IMR-90 (cell line): ENCODE measurements at regions not wholly inside any gene's neighbourhood (a gene's known extent, or its start where the extent isn't known, plus 50 kb on each side); places are given as distances from the start of the nearest gene placed in this dataset.

Experiments used
- ATAC-seq: fragments of 200-7000 bp; cut with Tn5 transposase; 2 replicates; pipeline ENCODE4 v1.9.1; 2020; ENCODE audit warnings: low read depth, mild to moderate bottlenecking, moderate library complexity
- BruUV-seq: library from RNA; stranded (reverse); fragments of 400-500 nt; replicated peaks from 2 replicates; lab custom pipeline; 2021; lab: Mats Ljungman, UMichigan
- CTCF ChIA-PET: fragments of 300-600 bp; formaldehyde crosslinking; extraction: SDS; loops from one replicate; lab custom pipeline; 2021; ENCODE audit warnings: antibody characterized with exemption; lab: Yijun Ruan, JAX
- POLR2A ChIA-PET: fragments of 300-600 bp; sonication (Branson Sonifier 250); formaldehyde crosslinking; loops from one replicate; lab custom pipeline; 2022; ENCODE audit warnings: antibody characterized with exemption; ENCODE audit not compliant: unreplicated experiment; lab: Charles Lee
- DNase-seq: peaks from one replicate; pipeline ENCODE4 v3.0.0; 2013
- H2AFZ ChIP-seq: replicated peaks from 2 replicates; pipeline ENCODE3; 2013; ENCODE audit warnings: low read length, mild to moderate bottlenecking; ENCODE audit not compliant: poor library complexity
- H2AK5ac ChIP-seq: 2 replicates; pipeline ENCODE4 v1.6.1; 2013; ENCODE audit warnings: low read depth, low read length, inconsistent platforms
- H2AK9ac ChIP-seq: replicated peaks from 2 replicates; pipeline ENCODE3; 2013; ENCODE audit warnings: mild to moderate bottlenecking, low read depth, low read length, moderate library complexity; ENCODE audit not compliant: poor library complexity
- H2BK120ac ChIP-seq: 2 replicates; pipeline ENCODE4 v1.6.1; 2013; ENCODE audit warnings: low read depth, low read length, inconsistent platforms
- H2BK15ac ChIP-seq: 3 replicates; pipeline ENCODE4 v1.6.1; 2013; ENCODE audit warnings: low read depth, low read length, inconsistent platforms
- H2BK20ac ChIP-seq: 2 replicates; pipeline ENCODE4 v1.6.1; 2013; ENCODE audit warnings: low read depth, mild to moderate bottlenecking, inconsistent platforms, low read length, moderate library complexity
- H2BK5ac ChIP-seq: 2 replicates; pipeline ENCODE4 v1.6.1; 2013; ENCODE audit warnings: mild to moderate bottlenecking, low read depth, low read length, inconsistent platforms; ENCODE audit not compliant: poor library complexity, severe bottlenecking
- H3K14ac ChIP-seq: replicated peaks from 2 replicates; pipeline ENCODE4 v1.6.1; 2013; ENCODE audit warnings: low read depth, low read length, inconsistent platforms
- H3K18ac ChIP-seq: 2 replicates; pipeline ENCODE4 v1.6.1; 2013; ENCODE audit warnings: low read depth, low read length, control low read depth
- H3K23ac ChIP-seq: 2 replicates; pipeline ENCODE4 v1.6.1; 2013; ENCODE audit warnings: low read depth, low read length, inconsistent platforms
- H3K27ac ChIP-seq: 2 replicates; pipeline ENCODE4 v1.5.1; 2013; ENCODE audit warnings: mild to moderate bottlenecking, control low read depth, low read length; ENCODE audit not compliant: insufficient read depth
- H3K27me3 ChIP-seq: 2 replicates; pipeline ENCODE4 v1.6.1; 2013; ENCODE audit warnings: low read length; ENCODE audit not compliant: control insufficient read depth, insufficient read depth
- H3K36me3 ChIP-seq: 2 replicates; pipeline ENCODE4 v1.6.1; 2013; ENCODE audit warnings: low read length, mixed read lengths; ENCODE audit not compliant: control insufficient read depth, insufficient read depth
- H3K4ac ChIP-seq: 2 replicates; pipeline ENCODE4 v1.6.1; 2013; ENCODE audit warnings: low read depth, low read length, inconsistent platforms
- H3K4me1 ChIP-seq: 2 replicates; pipeline ENCODE4 v1.6.1; 2013; ENCODE audit warnings: low read length, mixed read lengths; ENCODE audit not compliant: control insufficient read depth, insufficient read depth
- H3K4me2 ChIP-seq: 2 replicates; pipeline ENCODE4 v1.6.1; 2013; ENCODE audit warnings: low read depth, mild to moderate bottlenecking, control low read depth, low read length, moderate library complexity
- H3K4me3 ChIP-seq: 2 replicates; pipeline ENCODE4 v1.5.1; 2013; ENCODE audit warnings: low read depth, mild to moderate bottlenecking, control low read depth, low read length, moderate library complexity; ENCODE audit not compliant: insufficient read depth
- H3K56ac ChIP-seq: 2 replicates; pipeline ENCODE4 v1.6.1; 2013; ENCODE audit warnings: low read length, inconsistent platforms; ENCODE audit not compliant: insufficient read depth; ENCODE audit errors: extremely low read depth
- H3K79me1 ChIP-seq, 2 experiments: 2 replicates each; pipeline ENCODE4 v1.6.1; 2013; ENCODE audit warnings: low read length in 2 of 2, inconsistent platforms in 1 of 2, low read depth in 1 of 2
- H3K9ac ChIP-seq: 2 replicates; pipeline ENCODE4 v1.6.1; 2013; ENCODE audit warnings: low read depth, low read length, control low read depth
- H3K9me1 ChIP-seq: 2 replicates; pipeline ENCODE4 v1.6.1; 2013; ENCODE audit warnings: low read length, inconsistent platforms; ENCODE audit not compliant: insufficient read depth
- H3K9me3 ChIP-seq: 2 replicates; pipeline ENCODE4 v1.6.1; 2013; ENCODE audit warnings: low read length; ENCODE audit not compliant: control insufficient read depth, insufficient read depth
- H4K20me1 ChIP-seq: 2 replicates; pipeline ENCODE4 v1.6.1; 2013; ENCODE audit warnings: low read length, inconsistent platforms; ENCODE audit not compliant: insufficient read depth
- H4K5ac ChIP-seq: 2 replicates; pipeline ENCODE4 v1.6.1; 2013; ENCODE audit warnings: mild to moderate bottlenecking, low read depth, low read length, control low read depth
- H4K8ac ChIP-seq, 2 experiments: 2 replicates each; pipeline ENCODE4 v1.6.1; 2013; ENCODE audit warnings: low read depth in 2 of 2, low read length in 2 of 2, control low read depth in 1 of 2, inconsistent platforms in 1 of 2
- H4K91ac ChIP-seq: 2 replicates; pipeline ENCODE4 v1.6.1; 2013; ENCODE audit warnings: low read depth, low read length, inconsistent platforms; ENCODE audit not compliant: insufficient read depth
- MAFK ChIP-seq: IDR thresholded peaks from 2 replicates; pipeline ENCODE4 v1.6.1; 2012; ENCODE audit warnings: low read depth, low read length, improper control_type of control experiment
- MXI1 ChIP-seq: IDR thresholded peaks from 2 replicates; pipeline ENCODE4 v1.6.1; 2012; ENCODE audit warnings: low read depth, mild to moderate bottlenecking, low read length, moderate library complexity, borderline replicate concordance
- NFE2L2 ChIP-seq: fragments of 150-350 bp; IDR thresholded peaks from 2 replicates; pipeline ENCODE4 v1.6.1; 2016; ENCODE audit warnings: low read depth, mild to moderate bottlenecking, low read length
- WGBS, 2 experiments: methylation state at CpG; one replicate each; pipeline versions ENCODE4 v1.1.5 to v1.1.7; 2013; ENCODE audit warnings: missing lambda C conversion rate in 2 of 2; ENCODE audit not compliant: insufficient read length in 1 of 2; ENCODE audit errors: extremely low coverage in 2 of 2; 5-methylcytosine and 5-hydroxymethylcytosine counted together
- dilution Hi-C: fragments of 300-500 bp; cut with HindIII; formaldehyde crosslinking; loops from one replicate; pipeline ENCODE4 v1.14.3; 2018; ENCODE audit warnings: low sequenced_read_pairs; ENCODE audit not compliant: unreplicated experiment
- in situ Hi-C: fragments of 300-500 bp; cut with MboI; formaldehyde crosslinking; loops from 3 replicates; pipeline ENCODE4 v1.14.3; 2019; ENCODE audit warnings: low sequenced_read_pairs, inconsistent platforms, mixed read lengths
- intact Hi-C: fragments of 100-400 bp; cut with micrococcal nuclease; formaldehyde crosslinking; loops from 2 replicates; pipeline ENCODE4 v1.10.0; 2022

- Histone ChIP-seq H2BK15ac (no peak overlapping the region), H3K23ac (no peak overlapping the region), H3K9ac (no peak overlapping the region), H3K56ac (no peak overlapping the region), H4K8ac (no peak overlapping the region), H2BK5ac (no peak overlapping the region), H2AK9ac (no peak overlapping the region), H2BK20ac (no peak overlapping the region), H3K79me1 (no peaks in the 10 kb centered on the region), H4K20me1 (no peaks in the 10 kb centered on the region), H3K27ac (no peak overlapping the region), H3K4me3 (no peak overlapping the region), H3K36me3 (no peaks in the 10 kb centered on the region), H3K4me2 (no peak overlapping the region), H2AFZ (no peak overlapping the region), H3K18ac (no peak overlapping the region), H3K4ac (no peak overlapping the region), H3K9me3 (peaks cover 7% of the 10 kb centered on the region), H4K91ac (no peak overlapping the region), H3K14ac (no peak overlapping the region), H2BK120ac (no peak overlapping the region), H3K9me1 (no peaks in the 10 kb centered on the region), H4K5ac (no peak overlapping the region), H3K27me3 (no peaks in the 10 kb centered on the region), H3K4me1 (no peaks in the 10 kb centered on the region), H2AK5ac (no peak overlapping the region)
- POLR2A ChIA-PET, result no interaction called here
- in situ Hi-C loops, result no loop called here
- CTCF ChIA-PET, result interaction anchor here (0.5 kb wide), 1 partner anchor 1740 kb away, joined by 3 read pairs; no protein-coding TSS in a partner anchor
- dilution Hi-C loops, result no loop called here
- intact Hi-C loops, result no loop called here
- TF ChIP-seq NFE2L2 (no peak), MXI1 (no peak), MAFK (no peak)
- ATAC-seq, result no peak
- BruUV-seq, result no TSS peak
- WGBS, 2 experiments, result no CpG with 5 or more reads among the region's 1 CpG
- DNase-seq, result no peak
Measured at GRCh38 chr2:14737201-14737600, 104.7 kb downstream of the LRATD1 start.
